MM.1S (cell line): ENCODE measurements at regions not wholly inside any gene's neighbourhood (a gene's known extent, or its start where the extent isn't known, plus 50 kb on each side); places are given as distances from the start of the nearest gene placed in this dataset.

Source experiments
- DNase-seq: peaks from one replicate; pipeline ENCODE4 v3.0.0-alpha.2; 2015
- H2AFZ ChIP-seq: fragments of 300-600 bp; sonication (generic); 2 replicates; pipeline ENCODE4 v1.6.0; 2016; ENCODE audit warnings: antibody characterized with exemption, low read length
- H3F3A ChIP-seq: fragments of 300-600 bp; sonication (generic); 2 replicates; pipeline ENCODE4 v1.6.1; 2016; ENCODE audit warnings: mild to moderate bottlenecking, antibody characterized with exemption, low read length, moderate library complexity, mixed read lengths; ENCODE audit not compliant: insufficient read depth
- H3K27ac ChIP-seq: fragments of 300-600 bp; sonication (generic); 2 replicates; pipeline ENCODE4 v1.5.1; 2016; ENCODE audit warnings: mild to moderate bottlenecking, low read length
- H3K27me3 ChIP-seq: fragments of 300-600 bp; sonication (generic); replicated peaks from 2 replicates; pipeline ENCODE4 v1.6.0; 2016; ENCODE audit warnings: low read length; ENCODE audit not compliant: insufficient read depth
- H3K36me3 ChIP-seq: fragments of 300-600 bp; sonication (generic); replicated peaks from 2 replicates; pipeline ENCODE4 v1.6.1; 2016; ENCODE audit warnings: mild to moderate bottlenecking, low read length, mixed read lengths; ENCODE audit not compliant: insufficient read depth
- H3K4me1 ChIP-seq: fragments of 300-600 bp; sonication (generic); 2 replicates; pipeline ENCODE4 v1.6.1; 2016; ENCODE audit warnings: low read length, mixed read lengths
- H3K4me2 ChIP-seq: fragments of 300-600 bp; sonication (generic); 2 replicates; pipeline ENCODE4 v1.6.0; 2016; ENCODE audit warnings: low read depth, low read length
- H3K4me3 ChIP-seq: fragments of 300-600 bp; sonication (generic); 2 replicates; pipeline ENCODE4 v1.5.1; 2016; ENCODE audit warnings: low read length, mixed read lengths
- H3K79me2 ChIP-seq: fragments of 300-600 bp; sonication (generic); 2 replicates; pipeline ENCODE4 v1.6.1; 2016; ENCODE audit warnings: mixed run types, low read length, mixed read lengths
- H3K9ac ChIP-seq: fragments of 300-600 bp; sonication (generic); 2 replicates; pipeline ENCODE4 v1.6.1; 2016; ENCODE audit warnings: low read length, mixed read lengths
- H3K9me2 ChIP-seq: fragments of 300-600 bp; sonication (generic); replicated peaks from 2 replicates; pipeline ENCODE4 v1.6.1; 2016; ENCODE audit warnings: mild to moderate bottlenecking, low read length, mixed read lengths; ENCODE audit not compliant: insufficient read depth
- H3K9me3 ChIP-seq: fragments of 300-600 bp; sonication (generic); replicated peaks from 2 replicates; pipeline ENCODE4 v1.6.1; 2016; ENCODE audit warnings: mild to moderate bottlenecking, low read length, mixed read lengths; ENCODE audit not compliant: insufficient read depth
- H4K20me1 ChIP-seq: fragments of 300-600 bp; sonication (generic); 2 replicates; pipeline ENCODE4 v1.6.1; 2016; ENCODE audit warnings: mild to moderate bottlenecking, low read length, moderate library complexity, mixed read lengths; ENCODE audit not compliant: insufficient read depth
- CTCF ChIP-seq: fragments of 300-600 bp; sonication (generic); IDR thresholded peaks from 2 replicates; pipeline ENCODE4 v1.5.1; 2016; ENCODE audit warnings: antibody characterized with exemption, low read length, mixed read lengths
- EZH2 ChIP-seq: fragments of 300-600 bp; sonication (generic); optimal IDR thresholded peaks from 2 replicates; pipeline ENCODE3; 2017; ENCODE audit warnings: low read depth, mild to moderate bottlenecking, antibody characterized with exemption, low read length, mixed read lengths
- EZH2phosphoT487 ChIP-seq: fragments of 300-600 bp; sonication (generic); IDR thresholded peaks from 2 replicates; pipeline ENCODE4 v1.6.1; 2018; ENCODE audit warnings: antibody characterized with exemption, low read length

GRCh38 chr7:53500076-53500475, 464.6 kb downstream of the POM121L12 start:
- H3K9ac ChIP-seq, result no peak overlapping the region
- H3K27me3 ChIP-seq, result no peaks in the 10 kb centered on the region
- TF ChIP-seq EZH2 (no peak), CTCF (no peak), EZH2phosphoT487 (no peak)
- H4K20me1 ChIP-seq, result no peaks in the 10 kb centered on the region
- no peaks in the 10 kb centered on the region for H3K4me1 ChIP-seq
- H3K27ac ChIP-seq, result no peak overlapping the region
- no peak overlapping the region for H3K4me2 ChIP-seq
- no peak overlapping the region for H3K4me3 ChIP-seq
- H3F3A ChIP-seq, result no peaks in the 10 kb centered on the region
- no peaks in the 10 kb centered on the region for H3K9me2 ChIP-seq
- no peaks in the 10 kb centered on the region for H3K79me2 ChIP-seq
- no peak overlapping the region for H2AFZ ChIP-seq
- DNase-seq, result no peak
- H3K9me3 ChIP-seq, result no peaks in the 10 kb centered on the region
- H3K36me3 ChIP-seq, result no peaks in the 10 kb centered on the region

- no peak for DNase-seq
- Histone ChIP-seq H2AFZ (no peak overlapping the region), H4K20me1 (no peaks in the 10 kb centered on the region), H3K79me2 (no peaks in the 10 kb centered on the region), H3K27me3 (no peaks in the 10 kb centered on the region), H3K9me3 (no peaks in the 10 kb centered on the region), H3K27ac (no peak overlapping the region), H3K4me3 (no peak overlapping the region), H3K36me3 (no peaks in the 10 kb centered on the region), H3K4me2 (no peak overlapping the region), H3K9ac (no peak overlapping the region), H3F3A (no peaks in the 10 kb centered on the region), H3K4me1 (no peaks in the 10 kb centered on the region), H3K9me2 (no peaks in the 10 kb centered on the region)
- TF ChIP-seq EZH2phosphoT487 (no peak), EZH2 (no peak), CTCF (no peak)
Measured at GRCh38 chr7:53504914-53505313, 469.5 kb downstream of the POM121L12 start.

GRCh38 chr7:53518319-53518718, 482.9 kb downstream of the POM121L12 start:
- H3K4me2 ChIP-seq, result no peak overlapping the region
- no peaks in the 10 kb centered on the region for H3K36me3 ChIP-seq
- no peak overlapping the region for H2AFZ ChIP-seq
- TF ChIP-seq EZH2, result no peak
- TF ChIP-seq CTCF, result no peak
- no peak for TF ChIP-seq EZH2phosphoT487
- H3K9ac ChIP-seq, result no peak overlapping the region
- H4K20me1 ChIP-seq, result no peaks in the 10 kb centered on the region
- no peaks in the 10 kb centered on the region for H3F3A ChIP-seq
- no peak overlapping the region for H3K4me3 ChIP-seq
- DNase-seq, result no peak
- no peaks in the 10 kb centered on the region for H3K27me3 ChIP-seq
- H3K79me2 ChIP-seq, result no peaks in the 10 kb centered on the region
- H3K9me2 ChIP-seq, result no peaks in the 10 kb centered on the region
- no peak overlapping the region for H3K27ac ChIP-seq
- no peaks in the 10 kb centered on the region for H3K4me1 ChIP-seq
- no peaks in the 10 kb centered on the region for H3K9me3 ChIP-seq
